ENCODE measurements at regions not wholly inside any gene's neighbourhood (a gene's known extent, or its start where the extent isn't known, plus 50 kb on each side); places are given as distances from the start of the nearest gene placed in this dataset.

DNA sequence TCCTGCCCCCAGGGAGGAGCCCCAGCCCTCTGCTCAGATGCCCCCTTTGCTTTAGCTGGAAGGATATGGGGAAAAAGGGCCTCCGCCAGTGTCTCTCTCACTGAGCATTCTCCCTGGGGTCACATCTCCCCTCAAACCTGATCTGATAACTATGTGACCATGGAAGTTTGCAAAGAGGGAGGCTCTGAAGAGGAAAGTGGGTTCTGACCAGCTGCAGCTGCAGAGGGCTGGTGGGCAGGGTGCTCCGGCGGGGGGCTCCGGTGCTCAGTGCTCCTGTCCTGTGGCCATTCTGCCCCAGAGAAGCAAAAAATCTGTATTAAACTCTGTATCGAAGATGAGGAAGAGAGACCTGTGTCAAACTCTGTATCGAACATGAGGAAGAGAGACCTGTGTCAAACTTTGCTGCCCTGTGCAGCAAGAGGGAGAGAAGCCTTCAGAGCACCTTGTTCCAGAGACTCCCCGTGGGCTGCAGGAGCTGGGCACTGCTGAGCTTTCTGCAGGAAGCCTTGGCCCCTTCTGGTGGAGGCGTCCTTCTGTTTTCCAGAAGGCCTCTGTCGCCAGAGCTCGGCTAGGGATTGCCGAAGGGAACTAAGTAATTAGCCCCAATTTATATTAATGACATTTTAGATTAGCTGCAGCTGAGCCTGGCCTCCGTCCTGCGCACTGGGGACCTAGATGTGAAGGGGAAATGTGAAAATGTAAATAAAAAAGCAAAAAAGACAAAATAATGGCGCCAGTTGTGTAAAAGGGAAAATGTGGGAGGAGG lies 186.2 kb upstream of the C1orf174 start:
- no peak for DNase-seq
- Mint-ChIP-seq H3K9me3 (no peaks in the 10 kb centered on the region), H3K4me3 (no peak overlapping the region), H3K36me3 (ENCODE audit: low read depth) (no peaks in the 10 kb centered on the region), H3K27me3 (peaks cover 15% of the 10 kb centered on the region), H3K27ac (no peak overlapping the region), H3K4me1 (ENCODE audit: low read depth) (no peaks in the 10 kb centered on the region)

DNA sequence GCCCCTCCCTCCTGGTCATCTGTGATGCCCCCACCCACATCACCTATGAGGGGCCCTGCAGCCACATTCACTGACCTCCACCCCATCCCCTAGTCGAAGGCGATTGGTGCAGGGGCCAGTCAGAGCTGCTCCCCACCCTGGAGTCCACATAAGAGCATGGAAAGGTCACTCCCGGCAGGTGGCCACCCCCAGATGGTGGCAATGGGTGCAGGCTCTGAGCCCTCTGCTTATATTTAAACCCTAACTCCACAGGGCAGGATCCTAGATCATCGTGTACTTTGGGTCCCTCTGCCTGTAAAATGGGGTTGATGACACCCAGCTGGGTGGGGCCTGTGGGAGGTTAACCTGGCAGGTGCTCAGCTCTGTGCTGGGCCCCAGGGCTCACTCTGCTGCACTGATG lies 186.8 kb upstream of the C1orf174 start:
- no peaks in the 10 kb centered on the region for H3K4me1 Mint-ChIP-seq (ENCODE audit: low read depth)
- peaks cover 15% of the 10 kb centered on the region for H3K27me3 Mint-ChIP-seq
- no peak overlapping the region for H3K4me3 Mint-ChIP-seq
- no peak overlapping the region for H3K27ac Mint-ChIP-seq
- peaks cover 3% of the 10 kb centered on the region for H3K9me3 Mint-ChIP-seq
- no peak for DNase-seq
- H3K36me3 Mint-ChIP-seq (ENCODE audit: low read depth): no peaks in the 10 kb centered on the region

DNA sequence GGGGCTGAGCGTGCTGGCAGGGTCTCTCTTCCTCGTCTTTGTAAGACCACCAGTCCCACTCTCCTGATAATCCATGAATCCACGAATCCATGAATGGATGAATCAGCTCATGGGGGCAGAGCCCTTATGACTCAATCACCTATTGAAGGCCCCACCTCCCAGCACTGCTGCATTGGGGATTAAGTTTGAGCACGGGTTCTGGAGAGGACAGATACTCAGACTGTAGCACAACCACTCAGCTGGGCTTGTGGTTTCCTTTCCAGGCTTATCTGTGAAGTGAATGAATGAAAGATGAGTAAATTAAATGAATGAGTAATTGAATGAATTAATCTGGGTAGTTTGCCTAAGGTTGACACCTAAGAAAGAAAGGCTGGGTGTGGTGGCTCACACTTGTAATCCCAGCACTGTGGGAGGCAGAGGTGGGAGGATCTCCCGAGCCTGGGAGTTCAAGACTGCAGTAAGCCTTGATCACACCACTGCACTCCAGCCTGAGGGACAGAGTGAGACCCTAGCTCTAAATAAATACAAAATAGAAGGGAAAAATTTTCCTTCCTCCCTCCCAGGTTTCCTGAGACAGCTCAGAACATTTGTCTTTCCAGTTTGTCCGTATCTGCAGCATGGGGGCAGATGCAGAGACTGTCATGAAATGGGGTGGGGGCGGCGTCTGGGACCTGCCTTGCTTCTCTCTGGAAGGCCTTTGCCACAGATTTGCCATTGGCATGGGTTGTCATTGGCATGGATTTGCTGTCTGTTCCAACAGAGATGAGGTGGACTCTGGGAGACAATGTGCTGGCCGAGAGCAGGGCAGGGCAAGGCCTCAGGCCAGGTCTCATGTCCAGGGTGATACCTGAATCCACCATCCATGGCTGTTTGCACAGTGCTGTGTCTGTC lies 187.7 kb upstream of the C1orf174 start:
- Mint-ChIP-seq H3K4me3 (no peak overlapping the region), H3K4me1 (ENCODE audit: low read depth) (no peaks in the 10 kb centered on the region), H3K9me3 (peaks cover 6% of the 10 kb centered on the region), H3K27ac (no peak overlapping the region), H3K27me3 (peaks cover 15% of the 10 kb centered on the region), H3K36me3 (ENCODE audit: low read depth) (no peaks in the 10 kb centered on the region)
- DNase-seq: no peak

DNA sequence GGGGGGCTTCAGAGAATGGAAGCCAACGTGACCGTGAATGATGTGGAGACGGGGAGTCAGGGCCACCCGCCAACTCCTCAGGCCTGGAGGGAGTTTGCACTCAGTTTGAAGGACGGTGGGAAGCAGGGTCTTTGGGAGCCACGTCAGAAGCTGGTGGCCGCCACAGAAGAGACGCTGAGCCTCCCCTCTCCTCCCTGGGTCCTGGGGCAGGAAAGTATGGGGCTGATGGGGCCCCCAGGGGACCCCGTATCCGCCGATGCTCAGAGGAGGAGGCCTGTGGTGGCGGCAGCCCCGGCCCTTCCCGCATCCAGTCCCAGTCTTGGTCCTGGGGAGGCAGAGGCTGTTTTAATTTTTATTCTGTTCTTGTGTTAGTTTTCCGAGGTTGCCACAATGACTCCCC lies 188.6 kb upstream of the C1orf174 start:
- H3K27me3 Mint-ChIP-seq: peaks cover 15% of the 10 kb centered on the region
- H3K4me3 Mint-ChIP-seq: no peak overlapping the region
- no peak for DNase-seq
- no peaks in the 10 kb centered on the region for H3K36me3 Mint-ChIP-seq (ENCODE audit: low read depth)
- H3K9me3 Mint-ChIP-seq: peaks cover 13% of the 10 kb centered on the region
- no peaks in the 10 kb centered on the region for H3K4me1 Mint-ChIP-seq (ENCODE audit: low read depth)
- no peak overlapping the region for H3K27ac Mint-ChIP-seq

DNA sequence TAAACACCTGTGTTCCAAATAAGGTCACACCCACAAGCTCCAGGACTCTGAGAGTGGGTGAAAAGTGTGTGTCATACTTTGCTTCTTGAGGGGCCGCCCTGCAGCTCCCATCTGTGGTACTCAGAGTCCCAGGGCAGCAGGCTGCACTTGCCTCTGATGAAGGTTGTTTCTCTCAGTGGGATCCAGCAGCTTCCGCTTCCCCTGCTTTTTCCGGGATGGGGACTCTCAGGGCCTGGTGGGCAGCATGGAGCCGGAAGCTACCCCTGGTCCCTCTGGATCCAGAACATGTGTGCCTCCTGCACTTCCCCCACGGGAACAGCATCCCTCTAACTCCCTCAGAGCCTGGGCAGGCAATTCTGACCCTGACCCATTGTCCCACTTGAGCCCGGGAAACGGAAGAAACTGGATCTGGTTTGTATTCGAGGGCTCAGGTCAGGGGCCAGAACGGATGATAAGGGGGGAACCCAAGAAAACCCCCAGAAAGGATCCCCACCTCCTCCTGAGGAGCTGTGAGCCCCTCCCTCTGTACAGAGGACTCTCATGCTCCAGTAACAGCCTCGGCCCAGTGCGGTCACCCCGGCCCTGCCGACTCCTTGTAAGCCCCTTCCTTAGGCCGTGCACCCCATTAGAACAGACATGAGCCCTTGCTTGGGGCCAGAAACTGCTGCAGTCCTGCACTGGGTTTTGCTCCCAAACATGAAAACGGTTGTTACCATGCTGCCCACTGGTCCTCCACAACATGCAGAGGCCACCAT lies 189.5 kb upstream of the C1orf174 start:
- no peaks in the 10 kb centered on the region for H3K4me1 Mint-ChIP-seq (ENCODE audit: low read depth)
- no peaks in the 10 kb centered on the region for H3K36me3 Mint-ChIP-seq (ENCODE audit: low read depth)
- no peak overlapping the region for H3K27ac Mint-ChIP-seq
- H3K4me3 Mint-ChIP-seq: no peak overlapping the region
- no peak for DNase-seq
- peaks cover 15% of the 10 kb centered on the region for H3K27me3 Mint-ChIP-seq
- H3K9me3 Mint-ChIP-seq: peaks cover 15% of the 10 kb centered on the region

DNA sequence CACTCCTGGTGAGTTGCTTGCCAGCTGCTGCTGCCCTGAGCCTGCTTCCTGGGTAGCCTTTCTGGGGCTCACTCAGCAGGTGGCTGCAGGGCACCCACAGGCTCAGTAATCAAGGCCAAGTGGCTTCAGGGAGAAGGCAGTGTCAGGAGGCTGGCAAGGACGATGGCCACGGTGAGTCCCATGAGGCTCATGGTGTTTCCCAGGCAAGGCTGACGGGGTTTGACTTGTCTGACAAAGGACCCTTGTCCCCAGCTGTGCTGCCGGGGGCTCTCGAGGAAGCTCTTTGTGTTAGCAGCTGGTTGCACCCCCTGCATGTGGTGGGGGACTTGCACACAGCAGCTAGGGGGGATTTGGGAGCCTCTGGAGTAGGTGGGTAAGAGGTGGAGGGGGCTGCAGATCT lies 190.5 kb upstream of the C1orf174 start:
- no peaks in the 10 kb centered on the region for H3K36me3 Mint-ChIP-seq (ENCODE audit: low read depth)
- no peak overlapping the region for H3K27ac Mint-ChIP-seq
- no peak for DNase-seq
- H3K27me3 Mint-ChIP-seq: peaks cover 11% of the 10 kb centered on the region
- no peak overlapping the region for H3K4me3 Mint-ChIP-seq
- peaks cover 18% of the 10 kb centered on the region for H3K9me3 Mint-ChIP-seq
- H3K4me1 Mint-ChIP-seq (ENCODE audit: low read depth): no peaks in the 10 kb centered on the region

DNA sequence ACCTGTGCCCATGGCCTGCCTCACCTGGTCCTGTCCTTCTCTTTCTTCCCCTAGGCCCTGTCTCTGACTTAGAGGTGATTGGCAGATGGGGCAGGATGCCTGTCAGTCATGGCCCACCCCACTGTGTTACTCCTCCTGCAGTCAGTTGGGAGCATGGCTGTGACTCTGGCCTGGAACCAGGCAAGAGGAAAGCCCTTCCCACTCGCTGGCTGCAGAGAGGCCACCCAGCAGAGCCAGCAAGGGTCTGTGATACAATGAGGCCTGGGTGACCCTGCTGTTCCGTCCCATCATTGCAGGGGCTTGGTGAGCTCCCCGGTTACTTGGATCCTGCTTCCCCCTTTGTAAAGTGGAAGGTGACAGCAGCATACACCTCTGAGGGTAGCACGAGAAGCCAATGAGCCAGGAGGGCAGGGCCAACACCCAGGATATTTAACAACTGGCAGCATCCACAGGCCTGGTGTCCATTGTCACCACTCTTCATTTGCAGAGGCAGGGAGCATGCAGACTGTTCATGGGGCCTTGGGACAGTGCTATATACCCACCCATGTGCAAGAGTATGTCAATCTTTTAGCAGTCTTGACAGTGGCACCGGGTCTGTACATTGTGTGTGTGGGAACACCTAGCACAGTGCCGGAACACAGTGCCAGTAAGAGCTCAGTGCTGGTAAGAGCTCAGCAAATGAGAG lies 191.0 kb upstream of the C1orf174 start:
- H3K36me3 Mint-ChIP-seq (ENCODE audit: low read depth): no peaks in the 10 kb centered on the region
- no peak for DNase-seq
- H3K4me1 Mint-ChIP-seq (ENCODE audit: low read depth): no peaks in the 10 kb centered on the region
- no peak overlapping the region for H3K27ac Mint-ChIP-seq
- H3K27me3 Mint-ChIP-seq: peaks cover 9% of the 10 kb centered on the region
- H3K9me3 Mint-ChIP-seq: peaks cover 21% of the 10 kb centered on the region
- H3K4me3 Mint-ChIP-seq: no peak overlapping the region

DNA sequence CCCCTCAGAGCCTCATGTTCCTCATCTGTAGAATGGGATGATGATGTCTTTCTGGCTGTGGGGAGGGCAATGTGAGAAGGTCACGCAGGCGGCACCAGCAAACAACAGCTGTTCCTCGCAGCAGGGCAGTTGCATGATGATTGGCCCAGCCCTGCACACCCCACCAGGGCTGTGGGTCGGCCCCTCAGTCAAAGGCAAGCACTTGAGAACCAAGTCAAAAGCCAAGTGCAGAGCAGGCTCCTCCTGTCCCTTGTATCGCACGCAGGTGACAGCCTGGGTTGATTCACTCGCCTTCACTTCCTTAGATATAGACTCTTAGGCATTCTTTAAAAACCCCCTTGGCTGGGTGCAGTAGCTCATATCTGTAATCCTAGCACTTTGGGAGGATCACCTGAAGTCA lies 191.9 kb upstream of the C1orf174 start:
- peaks cover 4% of the 10 kb centered on the region for H3K27me3 Mint-ChIP-seq
- no peak overlapping the region for H3K27ac Mint-ChIP-seq
- H3K36me3 Mint-ChIP-seq (ENCODE audit: low read depth): no peaks in the 10 kb centered on the region
- H3K4me3 Mint-ChIP-seq: no peak overlapping the region
- H3K9me3 Mint-ChIP-seq: peaks cover 29% of the 10 kb centered on the region
- no peak for DNase-seq
- no peaks in the 10 kb centered on the region for H3K4me1 Mint-ChIP-seq (ENCODE audit: low read depth)

DNA sequence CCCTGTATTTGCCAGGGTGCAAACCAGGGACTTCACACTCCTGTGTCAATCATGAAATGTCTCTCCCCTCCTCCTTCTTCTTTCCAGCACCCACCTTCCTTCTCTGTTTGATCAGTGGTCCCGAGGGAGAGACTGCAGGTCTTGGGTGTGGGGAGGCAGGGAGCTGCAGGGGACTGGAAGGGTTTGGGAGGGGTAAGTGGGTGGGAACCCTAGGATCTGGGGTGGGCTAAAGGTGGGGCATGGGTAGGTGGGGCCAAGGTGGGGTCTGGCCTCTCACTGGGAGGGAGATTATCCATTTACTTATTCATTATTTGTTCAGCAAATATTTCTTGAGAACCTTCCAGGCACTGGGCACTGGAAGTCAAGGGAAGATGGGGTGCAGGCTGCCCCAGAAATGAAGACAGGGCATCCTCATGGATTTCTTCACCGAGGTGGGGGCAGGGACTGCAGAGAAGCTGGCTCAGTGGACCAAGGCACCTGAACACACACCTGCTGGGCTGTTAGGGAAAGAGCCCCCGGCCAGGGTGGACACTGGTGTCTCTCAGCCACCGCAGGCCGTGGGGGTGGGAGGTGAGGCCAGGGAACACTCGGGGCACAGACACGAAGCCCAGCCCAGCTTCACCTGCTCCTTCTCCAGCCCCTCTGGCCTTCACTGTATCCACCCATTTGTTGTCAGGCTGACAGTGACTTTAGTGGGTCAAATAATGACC lies 193.9 kb upstream of the C1orf174 start:
- no peaks in the 10 kb centered on the region for H3K36me3 Mint-ChIP-seq (ENCODE audit: low read depth)
- DNase-seq: no peak
- no peak overlapping the region for H3K27ac Mint-ChIP-seq
- H3K4me1 Mint-ChIP-seq (ENCODE audit: low read depth): no peaks in the 10 kb centered on the region
- H3K9me3 Mint-ChIP-seq: peaks cover 31% of the 10 kb centered on the region
- H3K4me3 Mint-ChIP-seq: no peak overlapping the region
- H3K27me3 Mint-ChIP-seq: peaks cover 3% of the 10 kb centered on the region

DNA sequence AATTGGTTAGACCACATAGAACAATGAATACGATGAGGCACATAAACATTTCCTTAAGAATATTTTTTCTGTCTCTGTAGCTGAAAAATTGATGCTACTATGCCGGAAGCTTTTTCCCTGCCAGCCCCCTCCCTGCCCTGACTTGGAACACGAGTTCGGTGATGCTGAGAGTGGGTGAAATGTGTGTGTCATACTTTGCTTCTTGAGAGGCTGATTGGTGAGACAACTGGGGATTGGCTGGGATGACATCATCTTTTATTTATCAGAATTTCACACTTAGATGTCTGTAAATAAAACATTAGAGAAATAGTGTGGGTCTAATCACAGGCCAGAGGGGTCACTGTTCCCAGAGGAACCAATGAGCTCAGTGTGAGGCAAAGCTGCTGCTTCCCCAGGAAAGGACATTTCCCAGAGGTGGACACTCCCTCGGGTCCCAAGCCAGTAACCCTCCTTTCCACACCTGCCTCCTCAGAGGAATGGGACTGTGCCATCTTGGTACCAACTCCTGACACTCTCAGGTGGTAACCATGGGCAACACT lies 195.4 kb upstream of the C1orf174 start:
- Mint-ChIP-seq H3K9me3 (peaks cover 31% of the 10 kb centered on the region), H3K27ac (no peak overlapping the region), H3K4me1 (ENCODE audit: low read depth) (no peaks in the 10 kb centered on the region), H3K4me3 (no peak overlapping the region), H3K27me3 (no peaks in the 10 kb centered on the region), H3K36me3 (ENCODE audit: low read depth) (no peaks in the 10 kb centered on the region)
- no peak for DNase-seq

DNA sequence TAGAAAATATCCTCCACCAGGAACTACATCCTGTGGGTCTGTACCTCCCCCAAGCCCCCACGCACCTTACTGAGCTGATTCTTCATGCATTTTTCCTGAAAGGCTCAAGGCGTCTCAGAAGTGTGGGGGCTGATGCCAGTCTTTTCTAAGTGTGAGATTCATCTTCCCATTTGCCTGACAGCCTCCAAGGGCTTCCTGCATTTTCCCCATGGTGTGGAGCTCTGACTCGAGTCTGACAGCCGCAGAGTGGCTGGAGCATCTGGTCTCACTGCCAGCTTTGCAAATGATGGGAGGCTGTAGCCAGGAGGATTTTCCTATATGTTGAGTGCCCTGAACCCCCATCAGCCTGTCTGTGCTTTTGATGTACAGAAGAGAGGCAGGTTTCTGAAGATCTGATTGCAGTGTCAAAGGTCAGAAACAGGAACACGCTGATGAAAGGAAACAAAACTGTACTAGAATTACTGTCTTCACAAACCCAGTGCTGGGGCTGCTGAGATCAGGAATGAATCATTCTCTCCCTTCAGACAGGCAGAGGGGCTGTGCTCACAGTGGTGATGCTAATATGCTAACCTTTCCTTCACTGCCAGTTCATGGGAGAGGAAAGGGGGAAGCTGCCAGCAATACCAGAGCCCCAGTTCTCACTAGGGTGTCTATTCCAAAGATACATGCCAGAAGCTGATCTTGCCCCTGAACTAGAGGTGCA lies 201.5 kb upstream of the C1orf174 start:
- Mint-ChIP-seq H3K36me3 (ENCODE audit: low read depth) (no peaks in the 10 kb centered on the region), H3K4me3 (no peak overlapping the region), H3K9me3 (peaks cover 6% of the 10 kb centered on the region), H3K4me1 (ENCODE audit: low read depth) (no peaks in the 10 kb centered on the region), H3K27ac (no peak overlapping the region), H3K27me3 (peaks cover 15% of the 10 kb centered on the region)
- DNase-seq: no peak

DNA sequence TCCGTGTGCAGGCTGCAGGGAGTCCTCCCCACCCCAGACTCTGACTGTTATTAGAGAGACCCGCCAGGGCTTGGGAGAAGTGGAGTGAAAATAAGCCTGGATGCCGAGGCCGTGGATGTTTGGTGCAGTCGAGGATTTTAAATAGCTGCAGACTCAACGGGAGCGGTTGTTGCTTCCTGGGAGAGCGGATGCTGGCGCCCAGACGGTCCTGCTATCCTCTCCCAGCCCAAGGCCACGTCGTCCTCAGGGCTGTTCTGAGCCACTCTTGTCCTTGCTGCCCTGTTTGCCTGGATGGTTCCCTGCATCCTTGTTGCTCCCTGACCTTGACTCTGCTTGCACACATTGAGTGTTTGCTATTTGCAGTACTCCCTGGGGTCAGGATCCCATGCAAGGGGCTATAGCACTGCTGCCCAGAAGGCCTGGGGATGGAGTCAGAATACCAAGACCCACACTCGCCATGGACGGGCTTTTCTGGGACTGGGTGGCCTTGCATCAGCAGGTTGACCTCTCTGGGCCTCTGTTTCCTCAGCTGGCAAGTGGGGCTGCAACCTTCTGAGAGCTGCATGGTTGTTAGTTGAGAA lies 205.3 kb upstream of the C1orf174 start:
- Mint-ChIP-seq H3K36me3 (ENCODE audit: low read depth) (no peaks in the 10 kb centered on the region), H3K4me3 (no peak overlapping the region), H3K9me3 (no peaks in the 10 kb centered on the region), H3K27ac (no peak overlapping the region), H3K27me3 (peaks cover 18% of the 10 kb centered on the region), H3K4me1 (ENCODE audit: low read depth) (no peaks in the 10 kb centered on the region)
- DNase-seq: no peak

DNA sequence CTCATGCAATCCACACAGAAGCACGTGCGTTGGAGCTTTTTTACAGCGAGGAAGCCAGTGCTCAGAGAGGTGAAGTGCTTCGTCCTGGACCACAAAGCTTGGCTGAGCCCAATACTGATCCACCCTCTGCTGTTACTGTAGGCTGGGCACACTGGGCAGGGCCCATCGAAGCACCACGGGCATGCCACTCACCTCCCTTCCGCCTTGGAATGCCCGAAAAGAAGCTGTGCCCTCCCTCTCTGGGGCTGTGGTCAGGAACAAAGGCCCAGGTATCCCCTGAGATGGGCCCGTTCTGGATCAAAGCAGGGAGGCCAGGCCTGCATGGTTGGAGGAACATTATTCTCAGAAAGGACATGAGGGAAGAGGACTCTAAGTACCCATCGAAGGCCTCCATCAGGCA lies 206.7 kb upstream of the C1orf174 start:
- no peak overlapping the region for H3K27ac Mint-ChIP-seq

More for the DNA sequence above, 206.7 kb upstream of the C1orf174 start:
- no peak for DNase-seq
- Mint-ChIP-seq H3K9me3 (no peaks in the 10 kb centered on the region), H3K4me3 (no peak overlapping the region), H3K36me3 (ENCODE audit: low read depth) (no peaks in the 10 kb centered on the region), H3K27me3 (peaks cover 12% of the 10 kb centered on the region), H3K4me1 (ENCODE audit: low read depth) (no peaks in the 10 kb centered on the region)
